SK-N-SH (cell line): ENCODE measurements at regions not wholly inside any gene's neighbourhood (a gene's known extent, or its start where the extent isn't known, plus 50 kb on each side); places are given as distances from the start of the nearest gene placed in this dataset.
"Not testable (repeated sequence)": the region's sequence is repeated elsewhere in the genome, so short reads cannot be mapped to it uniquely, and the experiment has no call there.

ENCODE experiments used
- CTCF ChIA-PET: fragments of 300-600, 350-600 bp; formaldehyde crosslinking; extraction: SDS; loops from one replicate; lab custom pipeline; 2021; lab: Yijun Ruan, JAX
- POLR2A ChIA-PET: fragments of 350-600 bp; sonication (Branson Sonifier 250); formaldehyde crosslinking; extraction: SDS; loops from one replicate; lab custom pipeline; 2020; ENCODE audit warnings: antibody characterized with exemption, inconsistent platforms; lab: Yijun Ruan, JAX
- DNase-seq: peaks from one replicate; pipeline ENCODE4 v3.0.0; 2012
- H2AFZ ChIP-seq: fragments of 200-600 bp; sonication (generic); 2 replicates; pipeline ENCODE4 v1.8.1; 2016; ENCODE audit warnings: antibody characterized with exemption, mild to moderate bottlenecking, low read depth
- H3F3A ChIP-seq: fragments of 200-600 bp; sonication (generic); replicated peaks from 2 replicates; pipeline ENCODE3; 2016; ENCODE audit warnings: antibody characterized with exemption, mild to moderate bottlenecking; ENCODE audit not compliant: insufficient read depth
- H3K27ac ChIP-seq, 2 experiments: fragments of 200-500 bp in 1 of 2; fragments of 200-600 bp in 1 of 2; sonication (Bioruptor generic) in 1 of 2; sonication (generic), shearing (Covaris generic) in 1 of 2; 2 replicates each; pipeline versions ENCODE4 v1.5.1 to v1.6.1; 2014 to 2016; ENCODE audit warnings: low read depth in 2 of 2, inconsistent platforms in 1 of 2, low read length in 1 of 2, mild to moderate bottlenecking in 1 of 2, mixed read lengths in 1 of 2
- H3K27me3 ChIP-seq: fragments of 200-600 bp; sonication (generic), shearing (Covaris generic); 2 replicates; pipeline ENCODE4 v1.6.1; 2016; ENCODE audit warnings: mixed run types; ENCODE audit not compliant: insufficient read depth
- H3K36me3 ChIP-seq, 2 experiments: fragments of 200-500 bp in 1 of 2; fragments of 200-600 bp in 1 of 2; sonication (Bioruptor generic) in 1 of 2; sonication (generic) in 1 of 2; replicated peaks in 1 of 2; 2 replicates each; pipeline versions ENCODE3 to v1.5.1; 2014 to 2016; ENCODE audit warnings: low read length in 1 of 2, mild to moderate bottlenecking in 1 of 2; ENCODE audit not compliant: insufficient read depth in 2 of 2, control insufficient read depth in 1 of 2
- H3K4me1 ChIP-seq, 2 experiments: fragments of 200-500 bp in 1 of 2; fragments of 200-600 bp in 1 of 2; sonication (Bioruptor generic) in 1 of 2; sonication (generic), shearing (Covaris generic) in 1 of 2; 2 replicates each; pipeline versions ENCODE4 v1.5.1 to v1.6.1; 2014 to 2016; ENCODE audit warnings: low read depth in 1 of 2, low read length in 1 of 2, mixed run types in 1 of 2; ENCODE audit not compliant: insufficient read depth in 2 of 2, control insufficient read depth in 1 of 2
- H3K4me2 ChIP-seq: fragments of 200-600 bp; sonication (generic), shearing (Covaris generic); 2 replicates; pipeline ENCODE4 v1.6.1; 2017; ENCODE audit warnings: mixed run types
- H3K4me3 ChIP-seq, 2 experiments: fragments of 200-500 bp in 1 of 2; fragments of 200-600 bp in 1 of 2; sonication (Bioruptor generic) in 1 of 2; sonication (generic), shearing (Covaris generic) in 1 of 2; 2 replicates each; pipeline versions ENCODE4 v1.5.1 to v1.8.1; 2014 to 2016; ENCODE audit warnings: low read depth in 2 of 2, inconsistent platforms in 1 of 2, low read length in 1 of 2, mild to moderate bottlenecking in 1 of 2, mixed read lengths in 1 of 2, moderate library complexity in 1 of 2
- H3K79me2 ChIP-seq: fragments of 200-600 bp; sonication (generic); 2 replicates; pipeline ENCODE4 v1.8.1; 2017; ENCODE audit warnings: mild to moderate bottlenecking; ENCODE audit not compliant: insufficient read depth
- H3K9ac ChIP-seq: fragments of 200-600 bp; sonication (generic); 2 replicates; pipeline ENCODE4 v1.6.1; 2017; ENCODE audit warnings: mixed run types
- H3K9me2 ChIP-seq: fragments of 200-600 bp; sonication (generic); 2 replicates; pipeline ENCODE4 v1.6.1; 2017; ENCODE audit warnings: mixed run types
- H3K9me3 ChIP-seq: fragments of 200-600 bp; sonication (generic); 2 replicates; pipeline ENCODE4 v1.6.1; 2017; ENCODE audit warnings: mixed run types, mild to moderate bottlenecking, moderate library complexity
- H4K20me1 ChIP-seq: fragments of 200-600 bp; sonication (generic); 2 replicates; pipeline ENCODE4 v1.6.1; 2017; ENCODE audit warnings: mild to moderate bottlenecking, mixed run types; ENCODE audit not compliant: insufficient read depth
- RCOR1 ChIP-seq: fragments of 150-350 bp; IDR thresholded peaks from 2 replicates; pipeline ENCODE4 v1.6.1; 2017; ENCODE audit warnings: antibody characterized with exemption, low read length
- SMC3 ChIP-seq: IDR thresholded peaks from 2 replicates; pipeline ENCODE4 v1.6.1; 2012; ENCODE audit warnings: low read depth, low read length, improper control_type of control experiment
- WGBS: methylation state at CpG from one replicate; pipeline ENCODE4 v1.1.6; 2017; ENCODE audit warnings: low lambda C conversion rate; 5-methylcytosine and 5-hydroxymethylcytosine counted together

DNA sequence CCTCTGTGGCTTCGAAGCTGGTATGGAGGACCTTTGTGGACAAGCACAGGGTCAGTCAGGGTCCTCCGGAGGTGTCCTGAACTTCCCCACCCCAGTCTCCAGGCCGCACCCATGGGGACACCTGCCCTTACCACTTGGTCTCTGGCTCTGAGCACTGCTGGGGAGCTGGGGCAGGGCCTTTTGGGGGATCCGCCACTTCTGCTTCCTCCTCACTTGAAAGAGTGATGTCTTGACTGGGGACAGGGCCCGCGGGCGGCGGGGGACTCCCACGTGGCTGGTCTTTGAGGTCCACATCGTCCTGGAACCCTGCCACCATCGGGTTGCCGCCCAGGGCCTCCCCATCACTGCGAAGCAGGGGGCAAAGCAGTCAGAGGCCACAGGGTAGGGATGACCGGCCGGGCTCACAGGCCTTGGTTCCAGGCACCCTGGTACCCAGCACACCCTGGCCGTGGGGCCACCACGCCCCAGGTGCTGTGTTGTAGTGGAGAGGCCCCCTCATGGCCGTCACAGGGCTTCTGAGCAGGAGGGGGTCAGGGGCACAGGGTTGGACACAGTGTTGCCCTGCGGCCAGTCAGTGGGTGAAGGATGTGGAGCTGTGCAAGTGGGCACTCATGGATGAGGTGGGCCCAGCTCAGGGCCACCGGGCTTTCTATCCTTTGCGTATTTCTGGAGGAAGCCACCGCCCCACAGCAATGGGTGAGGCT lies 256.4 kb downstream of the ANKRD30B start:
- H3K27ac ChIP-seq, H3K27me3 ChIP-seq, H3K4me3 ChIP-seq, H3K9me3 ChIP-seq, CTCF ChIA-PET, H3K4me2 ChIP-seq, H3K79me2 ChIP-seq, POLR2A ChIA-PET, H3K4me1 ChIP-seq, DNase-seq, H4K20me1 ChIP-seq, H3K9ac ChIP-seq, H2AFZ ChIP-seq, H3K9me2 ChIP-seq, H3F3A ChIP-seq, H3K36me3 ChIP-seq: not testable (repeated sequence)
- no CpG with 5 or more reads among the region's 22 CpGs for WGBS

GRCh38 chr18:15005313-15006130 lies 257.6 kb downstream of the ANKRD30B start:
- Histone ChIP-seq H3K4me3 (no peak overlapping the region), H4K20me1 (no peaks in the 10 kb centered on the region), H3K27me3 (no peaks in the 10 kb centered on the region; the same call in 1 of the 2 replicates), H3K4me1 (no peaks in the 10 kb centered on the region), H3F3A (no peaks in the 10 kb centered on the region), H3K79me2 (no peaks in the 10 kb centered on the region), H2AFZ (no peak overlapping the region), H3K9me3 (no peaks in the 10 kb centered on the region), H3K4me2 (no peak overlapping the region), H3K27ac (no peak overlapping the region), H3K9me2 (no peaks in the 10 kb centered on the region), H3K36me3 (no peaks in the 10 kb centered on the region), H3K9ac (no peak overlapping the region)
- CTCF ChIA-PET, result no interaction called here
- DNase-seq, result peak; percentile 12
- POLR2A ChIA-PET, result no interaction called here
- TF ChIP-seq SMC3 (no peak), RCOR1 (no peak)
- WGBS, result 11% methylated on average over 8 of the region's 28 CpGs

DNA sequence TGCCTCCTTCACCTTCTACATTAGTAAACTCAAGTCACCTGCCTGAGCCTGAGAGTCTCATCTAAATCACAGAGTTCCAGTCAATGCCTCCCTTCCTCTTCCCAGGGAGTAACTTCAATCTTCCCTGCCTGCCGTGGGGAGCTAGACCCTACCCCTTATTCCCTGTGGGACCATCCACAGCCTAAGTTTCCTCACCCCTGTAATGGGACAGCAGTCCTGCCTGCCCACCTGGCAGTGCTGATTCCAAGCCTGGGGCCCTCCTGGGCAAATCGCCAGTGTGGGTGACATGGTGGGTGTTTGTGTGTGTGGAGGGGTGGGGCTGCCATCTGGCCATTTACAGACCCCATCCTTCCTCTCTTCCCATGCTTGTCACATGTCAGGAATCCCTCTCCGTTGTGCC lies 258.6 kb downstream of the ANKRD30B start:
- H3K4me1 ChIP-seq, POLR2A ChIA-PET: not testable (repeated sequence)

GRCh38 chr18:15026041-15026440 lies 278.1 kb downstream of the ANKRD30B start:
- H3K4me3 ChIP-seq, CTCF ChIA-PET, H3K79me2 ChIP-seq, H3K36me3 ChIP-seq, H3F3A ChIP-seq, H4K20me1 ChIP-seq, POLR2A ChIA-PET, H3K9ac ChIP-seq, H3K4me1 ChIP-seq, H3K9me3 ChIP-seq, H3K4me2 ChIP-seq, H2AFZ ChIP-seq, DNase-seq, H3K27ac ChIP-seq, H3K9me2 ChIP-seq, H3K27me3 ChIP-seq: not testable (repeated sequence)

More for the DNA sequence above, 258.6 kb downstream of the ANKRD30B start:
- H3K9ac ChIP-seq, H3K9me2 ChIP-seq, H3K36me3 ChIP-seq, H3K4me2 ChIP-seq, H3K4me3 ChIP-seq, H3F3A ChIP-seq, H3K27me3 ChIP-seq, CTCF ChIA-PET, H2AFZ ChIP-seq, H3K79me2 ChIP-seq, H4K20me1 ChIP-seq, H3K27ac ChIP-seq, H3K9me3 ChIP-seq, DNase-seq: not testable (repeated sequence)
- 0% methylated on average over 3 of the region's 3 CpGs for WGBS
